ENCODE measurements at regions not wholly inside any gene's neighbourhood (a gene's known extent, or its start where the extent isn't known, plus 50 kb on each side); places are given as distances from the start of the nearest gene placed in this dataset.
"Not testable (repeated sequence)": the region's sequence is repeated elsewhere in the genome, so short reads cannot be mapped to it uniquely, and the experiment has no call there.

GRCh38 chr5:74534397-74535129 is 106.0 kb downstream of the ENC1 start:
- no peak for DNase-seq

DNA sequence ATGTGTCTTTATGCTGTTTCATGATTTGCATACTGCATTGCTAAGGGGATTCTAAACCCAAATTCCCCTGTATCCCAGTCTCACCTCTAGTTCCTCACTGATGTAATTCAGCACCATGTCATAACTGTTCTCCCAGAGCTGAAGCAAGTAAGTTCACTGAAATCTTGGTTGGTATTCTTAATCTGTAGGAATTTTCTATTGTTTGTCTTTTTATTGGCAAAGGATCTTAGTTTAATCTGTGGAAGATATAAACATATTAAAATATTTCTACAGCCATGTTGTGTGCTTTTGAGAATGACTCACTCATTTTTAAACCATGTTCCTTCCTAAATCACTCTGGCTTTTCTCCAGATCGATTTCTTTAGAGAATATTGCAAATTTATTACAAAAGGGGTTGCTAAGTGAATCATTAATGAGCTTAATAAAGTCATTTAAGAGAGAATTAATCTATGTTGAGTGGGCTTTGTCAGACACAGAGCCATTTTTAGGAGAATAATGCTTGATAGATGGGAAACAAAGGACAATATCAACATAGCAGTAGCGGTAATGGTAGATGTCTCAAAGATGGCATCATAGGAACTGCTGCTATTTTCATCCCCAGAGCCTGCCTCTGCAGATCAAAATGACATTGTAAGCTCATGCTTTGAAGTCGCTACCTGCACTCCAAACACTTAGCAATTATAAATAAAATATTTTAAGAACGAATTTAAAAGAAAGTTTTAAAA is 110.0 kb downstream of the ENC1 start:
- no peak for DNase-seq

- DNase-seq: no peak
Observed at GRCh38 chr5:74529101-74529500, 111.4 kb downstream of the ENC1 start.

DNA sequence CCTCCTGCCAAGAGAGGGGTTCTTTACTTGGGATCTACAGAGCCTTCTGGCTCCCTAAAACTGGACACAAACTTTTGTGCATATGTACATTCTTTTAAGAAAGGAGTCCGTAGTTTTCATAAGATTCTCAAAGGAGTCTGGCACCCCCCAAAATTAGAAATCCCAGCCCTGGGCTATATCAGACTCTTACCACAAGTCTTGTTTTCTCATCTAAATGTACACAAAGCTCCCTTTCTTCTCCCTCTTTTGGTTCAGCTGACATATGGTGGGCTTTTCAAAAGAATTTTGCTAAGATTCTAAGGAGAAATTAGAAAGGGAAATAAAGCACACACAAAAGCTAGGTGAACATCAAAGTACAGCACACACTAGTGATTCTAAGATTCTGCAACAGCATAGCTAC is 114.4 kb downstream of the ENC1 start:
- DNase-seq: no peak

DNA sequence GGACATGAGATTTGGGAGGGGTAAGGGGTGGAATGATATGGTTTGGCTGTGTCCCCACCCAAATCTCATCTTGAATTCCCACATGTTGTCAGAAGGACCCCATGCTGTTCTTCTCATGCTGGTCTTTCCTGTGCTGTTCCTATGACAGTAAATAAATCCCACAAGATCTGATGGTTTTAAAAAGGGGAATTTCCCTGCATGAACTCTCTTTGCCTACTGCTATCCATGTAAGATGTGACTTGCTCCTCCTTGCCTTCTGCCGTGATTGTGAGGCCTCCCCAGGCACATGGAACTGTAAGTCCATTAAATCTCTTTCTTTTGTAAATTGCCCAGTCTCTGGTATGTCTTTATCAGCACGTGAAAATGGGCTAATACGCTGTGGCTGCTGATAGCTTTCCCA is 115.8 kb downstream of the ENC1 start:
- DNase-seq: not testable (repeated sequence)

GRCh38 chr5:74523698-74524097 is 116.8 kb downstream of the ENC1 start:
- not testable (repeated sequence) for DNase-seq

DNA sequence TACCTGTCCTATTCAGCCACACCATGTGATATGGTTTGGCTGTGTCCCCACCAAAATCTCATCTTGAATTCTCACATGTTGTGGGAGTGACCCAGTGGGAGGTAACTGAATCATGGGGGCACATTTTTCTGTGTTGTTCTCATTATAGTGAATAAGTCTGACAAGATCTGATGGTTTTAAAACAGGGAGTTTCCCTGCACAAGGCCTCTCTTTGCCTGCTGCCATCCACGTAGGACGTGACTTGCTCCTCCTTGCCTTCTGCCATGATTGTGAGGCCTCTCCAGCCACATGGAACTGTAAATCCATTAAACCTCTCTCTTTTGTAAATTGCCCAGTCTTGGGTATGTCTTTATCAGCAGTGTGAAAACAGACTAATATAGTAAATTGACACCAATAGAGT is 117.7 kb downstream of the ENC1 start:
- not testable (repeated sequence) for DNase-seq

GRCh38 chr5:74521401-74521800 is 119.1 kb downstream of the ENC1 start:
- no peak for DNase-seq

GRCh38 chr5:74519679-74520078 is 120.8 kb downstream of the ENC1 start:
- DNase-seq: no peak

- DNase-seq: no peak
Observed at GRCh38 chr5:74519161-74519571, 121.4 kb downstream of the ENC1 start.

GRCh38 chr5:74517700-74518099 is 122.8 kb downstream of the ENC1 start:
- DNase-seq: no peak

GRCh38 chr5:74516211-74516636 is 124.3 kb downstream of the ENC1 start:
- no peak for DNase-seq

GRCh38 chr5:74514888-74515551 is 125.5 kb downstream of the ENC1 start:
- DNase-seq: no peak

DNA sequence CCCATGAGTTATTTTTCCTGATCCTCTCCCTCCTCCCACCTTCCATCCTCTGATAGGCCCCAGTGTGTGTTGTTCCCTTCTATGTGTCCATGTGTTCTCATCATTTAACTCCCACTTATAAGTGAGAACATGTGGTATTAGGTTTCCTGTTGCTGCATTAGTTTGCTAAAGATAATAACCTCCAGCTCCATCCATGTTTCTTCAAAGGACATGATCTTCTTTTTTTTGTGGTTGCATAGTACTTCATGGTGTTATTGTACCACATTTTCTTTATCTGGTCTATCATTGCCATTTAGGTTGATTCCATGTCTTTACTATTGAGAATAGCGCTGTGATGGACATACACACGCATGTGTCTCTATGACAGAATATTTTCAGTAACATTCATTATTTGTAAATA is 128.8 kb downstream of the ENC1 start:
- not testable (repeated sequence) for DNase-seq

DNA sequence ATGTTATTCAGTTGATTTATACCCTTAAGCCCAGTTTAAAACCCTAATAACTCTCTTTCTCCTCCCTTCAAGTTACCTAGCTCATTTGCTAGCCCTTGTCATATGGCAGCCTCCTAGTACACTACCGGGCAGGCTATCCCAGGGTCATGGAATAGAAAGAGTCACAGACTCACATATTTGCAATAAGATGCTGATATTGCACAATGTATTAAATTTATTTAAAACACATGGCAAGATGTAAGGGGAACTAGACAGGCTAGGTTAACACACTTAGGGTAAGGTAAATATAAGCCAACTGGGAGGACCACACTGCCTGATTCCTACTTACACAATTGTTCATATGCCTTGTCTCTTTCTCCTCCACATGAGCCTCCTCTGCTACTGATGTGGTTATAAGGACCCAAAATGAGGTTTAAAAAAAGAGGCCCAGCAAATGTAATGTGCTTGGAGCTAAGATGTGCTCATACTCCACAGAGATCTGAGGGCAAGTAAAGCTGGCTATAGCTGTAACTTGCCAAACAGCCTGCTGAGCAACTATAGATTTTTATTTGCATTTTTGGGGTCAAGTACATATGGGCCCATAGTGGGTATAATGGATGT is 130.0 kb downstream of the ENC1 start:
- no peak for DNase-seq

GRCh38 chr5:74507370-74508005 is 133.0 kb downstream of the ENC1 start:
- DNase-seq: no peak

- no peak for DNase-seq
Observed at GRCh38 chr5:74506119-74506518, 134.4 kb downstream of the ENC1 start.

GRCh38 chr5:74504463-74504862 is 136.1 kb downstream of the ENC1 start:
- no peak for DNase-seq

GRCh38 chr5:74502479-74502950 is 138.0 kb downstream of the ENC1 start:
- DNase-seq: no peak

GRCh38 chr5:74501674-74502478 is 138.7 kb downstream of the ENC1 start:
- DNase-seq: no peak

- DNase-seq: no peak
Observed at GRCh38 chr5:74500110-74500917, 140.2 kb downstream of the ENC1 start.
